Mesenteric fat pad (tissue), 1 donor: ENCODE measurements at regions not wholly inside any gene's neighbourhood (a gene's known extent, or its start where the extent isn't known, plus 50 kb on each side); places are given as distances from the start of the nearest gene placed in this dataset.
"Not testable (repeated sequence)": the region's sequence is repeated elsewhere in the genome, so short reads cannot be mapped to it uniquely, and the experiment has no call there.

Source experiments
- DNase-seq: peaks from one replicate; pipeline ENCODE4 v3.0.0-alpha.2; 2020; ENCODE audit warnings: low spot score
- donor health status: DM: yes; HTN: yes; CAD: no.

DNA sequence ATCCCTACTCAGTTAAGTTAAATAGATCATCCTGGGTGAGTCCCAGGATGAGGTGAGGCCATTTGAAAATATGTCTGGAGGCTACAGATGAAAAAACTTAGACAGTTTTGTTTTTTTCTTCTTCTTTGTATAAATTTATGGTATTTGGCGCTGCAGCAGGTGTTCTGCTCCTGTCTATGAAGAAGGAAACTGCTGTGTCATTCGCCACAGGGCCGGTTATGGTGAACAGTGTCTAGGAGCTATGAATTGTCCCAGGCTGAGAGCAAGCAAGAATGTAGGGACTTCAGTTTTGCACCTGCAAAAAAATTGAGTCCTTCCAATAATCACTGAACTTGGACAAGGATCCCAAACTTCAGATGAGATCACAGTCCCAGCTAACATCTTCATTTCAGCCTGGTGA lies 674.3 kb upstream of the RGS18 start:
- no peak for DNase-seq

DNA sequence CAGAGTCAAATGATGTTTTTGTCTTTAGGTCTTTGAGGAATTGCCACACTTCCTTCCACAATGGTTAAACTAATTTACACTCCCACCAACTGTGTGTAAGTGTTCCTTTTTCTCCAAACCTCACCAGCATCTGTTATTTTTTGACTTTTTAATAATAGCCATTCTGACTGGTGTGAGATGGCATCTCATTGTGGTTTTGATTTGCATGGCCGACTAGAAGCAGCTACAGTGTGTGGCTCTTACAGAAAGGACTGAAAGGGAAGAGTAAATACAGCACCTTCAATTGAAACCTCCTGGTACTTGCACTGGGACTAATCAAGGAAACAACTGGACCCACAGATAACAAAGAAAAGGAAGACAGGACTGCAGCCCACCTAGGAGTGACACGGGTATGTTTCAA lies 668.0 kb upstream of the RGS18 start:
- no peak for DNase-seq

DNA sequence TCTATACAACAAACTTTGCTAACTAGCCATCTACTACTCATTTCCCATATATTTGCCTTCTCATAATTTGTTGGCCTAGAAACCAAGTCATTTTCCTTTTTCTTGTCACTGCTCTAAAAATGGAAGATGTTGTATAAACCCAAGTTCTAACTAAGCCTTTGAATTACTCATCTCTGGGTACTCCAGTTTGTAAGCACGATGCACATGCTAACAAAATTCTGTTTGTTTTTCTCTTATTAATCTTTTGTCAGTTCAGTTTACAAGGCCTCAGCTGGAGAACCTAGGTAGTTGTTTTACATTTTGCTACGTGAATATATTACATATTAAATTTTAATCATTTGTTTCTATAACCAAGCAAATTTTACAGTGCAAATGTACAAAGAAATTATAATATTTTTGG lies 663.2 kb upstream of the RGS18 start:
- no peak for DNase-seq

DNA sequence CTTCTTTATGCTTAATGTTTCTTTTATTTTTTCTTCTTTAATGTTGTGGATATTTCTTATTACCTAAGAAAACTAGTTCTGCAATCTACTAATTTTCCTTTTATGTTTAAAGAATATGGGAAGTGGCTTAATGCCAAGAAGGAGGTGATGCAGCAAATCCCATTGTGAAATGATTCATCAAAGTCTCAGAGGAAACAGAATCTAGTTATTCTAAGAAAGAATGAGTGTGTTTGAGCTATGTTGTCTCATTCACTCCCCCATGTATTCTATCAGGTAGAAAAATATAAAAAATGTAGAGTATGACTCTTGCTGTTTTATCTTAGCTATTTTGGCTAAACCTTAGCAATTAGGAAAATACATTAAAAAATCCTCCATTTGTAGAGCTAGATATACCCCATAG lies 659.9 kb upstream of the RGS18 start:
- no peak for DNase-seq

DNA sequence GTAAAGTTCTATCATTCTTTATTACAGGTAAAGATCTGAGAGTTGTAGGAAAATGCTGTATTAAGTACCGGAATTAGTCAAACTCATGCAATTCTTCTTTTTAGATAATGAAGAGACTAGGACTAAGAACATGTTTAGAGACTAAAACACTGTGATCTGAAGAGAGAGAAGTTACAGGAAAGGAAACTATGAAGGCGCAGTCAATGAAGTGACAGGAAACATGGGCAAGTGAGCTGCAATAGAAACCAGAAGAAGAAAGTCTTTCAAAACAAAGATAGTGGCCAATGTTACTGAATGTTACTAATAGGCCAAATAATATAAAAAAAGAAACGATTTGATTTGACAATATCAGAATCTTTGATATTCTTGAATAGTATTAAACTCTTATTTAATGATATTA lies 659.4 kb upstream of the RGS18 start:
- no peak for DNase-seq

DNA sequence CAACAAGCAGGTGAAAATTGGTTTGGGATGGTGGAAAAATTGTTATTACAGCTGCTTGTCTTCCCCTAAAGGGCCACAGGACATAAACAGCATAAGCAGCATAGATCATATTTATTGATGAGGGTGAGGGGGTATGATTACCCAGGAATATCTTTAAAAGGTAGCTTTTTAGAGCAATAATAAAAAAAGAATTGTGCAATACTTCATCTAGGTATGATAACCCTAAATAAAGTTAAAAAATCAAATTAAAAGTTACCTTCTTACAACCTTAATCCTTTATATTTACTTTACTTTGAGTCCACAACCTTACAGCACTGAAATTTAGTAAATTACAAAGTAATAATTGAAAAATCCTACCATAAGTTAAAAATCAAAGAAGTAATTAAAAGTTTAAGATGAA lies 653.3 kb upstream of the RGS18 start:
- DNase-seq: no peak

DNA sequence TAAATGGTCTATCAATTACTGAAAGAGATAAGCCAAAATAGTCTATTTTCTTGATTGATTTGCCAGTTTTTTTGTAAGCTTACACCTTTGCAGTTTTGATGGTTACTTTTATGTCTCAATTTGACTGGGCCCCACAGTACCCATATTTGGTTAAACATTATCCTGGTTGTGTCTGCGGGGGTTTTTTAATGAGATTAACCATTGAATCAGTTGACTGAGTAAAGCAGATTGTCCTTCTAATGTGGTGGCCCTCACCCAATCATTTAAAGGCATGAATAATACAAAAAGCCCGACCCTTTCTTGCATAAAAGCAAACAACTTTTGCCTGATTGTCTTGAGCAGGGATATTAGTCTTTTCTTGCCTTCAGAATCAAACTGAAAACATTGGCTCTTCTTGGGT lies 650.0 kb upstream of the RGS18 start:
- DNase-seq: no peak

DNA sequence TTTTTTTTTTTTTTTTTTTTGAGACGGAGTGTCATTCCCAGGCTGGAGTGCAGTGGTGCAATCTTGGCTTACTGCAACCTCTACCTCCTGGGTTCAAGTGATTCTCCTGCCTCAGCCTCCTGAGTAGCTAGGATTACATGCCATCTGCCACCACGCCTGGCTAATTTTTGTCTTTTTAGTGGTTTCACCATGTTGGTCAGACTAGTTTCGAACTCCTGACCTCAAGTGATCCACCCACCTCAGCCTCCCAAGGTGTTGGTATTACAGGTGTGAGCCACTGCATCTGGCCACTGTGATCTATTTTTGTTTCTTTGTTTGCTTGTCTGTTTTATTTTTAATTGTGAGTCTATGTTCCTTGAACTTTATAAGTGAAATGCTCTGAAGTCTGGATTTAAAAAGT lies 646.8 kb upstream of the RGS18 start:
- not testable (repeated sequence) for DNase-seq

DNA sequence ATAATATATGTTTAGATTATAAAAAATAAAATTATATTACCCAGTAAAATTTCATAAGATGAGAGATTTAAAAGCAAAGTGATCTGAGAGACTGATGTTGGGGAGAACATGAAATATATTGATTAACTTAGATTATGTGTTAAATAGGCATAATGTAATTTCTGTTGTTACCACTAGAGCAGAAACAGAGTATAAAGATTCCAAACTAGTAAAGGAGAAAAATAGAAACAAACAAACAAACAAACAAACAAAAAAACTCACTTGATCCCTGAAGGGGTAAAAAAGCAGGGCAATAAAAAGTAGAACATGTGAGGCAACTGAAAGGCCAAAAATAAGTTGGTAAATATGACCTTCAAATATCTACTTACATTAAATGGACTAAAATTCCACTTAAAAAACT lies 640.4 kb upstream of the RGS18 start:
- no peak for DNase-seq

DNA sequence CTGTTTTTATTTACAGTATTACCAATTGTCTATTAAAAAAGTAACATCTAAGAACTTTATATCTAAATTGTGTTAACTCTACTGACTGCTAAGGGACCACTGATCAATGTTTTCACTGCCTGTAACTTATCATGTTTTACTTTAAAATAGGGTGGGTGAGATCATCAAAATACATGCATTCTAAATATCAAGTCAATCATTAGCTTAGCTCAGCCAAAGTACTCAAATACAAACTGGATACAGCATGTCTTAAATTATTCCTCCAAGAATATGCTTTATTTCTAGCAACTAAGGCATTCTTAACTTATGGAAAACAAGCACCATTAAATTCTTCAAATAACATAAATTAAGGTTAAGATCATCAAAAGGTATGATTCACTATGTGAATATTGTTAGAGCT lies 638.7 kb upstream of the RGS18 start:
- DNase-seq: no peak

DNA sequence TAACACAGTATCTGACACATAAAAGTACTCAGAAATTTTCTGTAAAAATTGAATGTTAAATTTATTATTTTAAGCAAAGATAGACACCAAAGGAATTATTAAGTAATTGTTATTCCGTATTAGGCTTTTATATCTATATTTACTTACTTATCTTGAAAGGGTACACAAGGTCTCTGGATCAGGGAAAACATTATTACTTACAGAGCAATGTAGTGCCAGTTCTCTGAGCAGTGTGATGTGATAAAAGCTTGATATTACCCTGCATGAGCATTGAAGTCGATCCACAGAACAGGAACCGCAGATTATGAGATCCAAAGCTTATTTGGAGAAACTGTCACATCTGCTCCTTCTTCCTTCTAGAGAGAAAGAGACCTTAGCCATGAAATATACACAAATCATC lies 637.9 kb upstream of the RGS18 start:
- no peak for DNase-seq

DNA sequence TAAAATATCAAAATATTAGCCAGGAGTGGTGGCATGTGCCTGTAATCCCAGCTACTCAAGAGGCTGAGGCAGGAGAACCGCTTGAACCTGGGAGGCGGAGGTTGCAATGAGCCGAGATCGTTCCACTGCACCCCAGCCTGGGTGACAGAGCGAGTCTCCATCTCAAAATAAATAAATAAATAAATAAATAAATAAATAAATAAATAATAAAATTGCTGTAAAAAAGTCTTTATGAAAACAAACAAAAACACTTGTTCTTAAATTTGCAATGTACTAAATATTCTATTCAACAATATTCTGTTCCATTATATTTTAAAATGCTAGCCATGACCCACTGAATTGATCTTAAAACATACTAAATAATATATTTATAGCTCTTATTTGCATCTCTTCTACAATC lies 632.3 kb upstream of the RGS18 start:
- DNase-seq: not testable (repeated sequence)

DNA sequence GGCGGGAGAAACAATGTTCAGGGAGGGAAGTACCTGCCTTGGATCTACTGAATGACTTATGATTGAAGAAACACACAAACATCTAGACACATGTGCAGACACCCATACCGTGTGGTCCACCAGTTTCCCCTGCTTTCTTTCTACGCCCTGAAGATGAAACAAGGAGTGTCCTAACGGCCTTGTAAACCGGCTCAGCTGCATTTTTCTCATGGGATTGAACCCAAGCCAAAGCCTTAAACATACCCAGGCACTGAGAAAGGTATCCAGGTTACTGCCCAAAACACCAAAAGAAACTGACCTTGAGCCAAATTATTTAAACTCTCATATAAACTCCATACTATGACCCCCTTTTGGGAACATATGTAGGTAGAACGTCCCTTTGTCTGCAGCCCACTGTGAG lies 630.0 kb upstream of the RGS18 start:
- no peak for DNase-seq

DNA sequence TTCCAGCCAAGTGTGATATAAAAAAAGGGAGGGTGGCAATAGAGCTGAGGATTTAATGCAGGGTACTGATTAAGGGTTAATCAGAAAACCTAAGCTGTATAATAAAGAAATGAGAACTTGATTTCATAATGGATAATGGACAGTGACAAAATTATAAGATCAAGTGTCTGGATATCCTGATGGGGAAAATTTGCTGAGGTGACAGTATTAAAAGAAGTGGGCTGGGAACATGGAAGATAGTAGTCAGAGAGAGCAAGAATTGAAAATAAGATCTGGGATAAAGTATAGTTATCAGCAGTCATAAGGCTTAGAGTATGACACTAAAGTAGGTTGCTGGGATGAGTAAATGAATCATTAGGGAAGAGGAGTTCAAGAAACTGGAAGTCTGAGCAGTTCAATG lies 627.3 kb upstream of the RGS18 start:
- no peak for DNase-seq

DNA sequence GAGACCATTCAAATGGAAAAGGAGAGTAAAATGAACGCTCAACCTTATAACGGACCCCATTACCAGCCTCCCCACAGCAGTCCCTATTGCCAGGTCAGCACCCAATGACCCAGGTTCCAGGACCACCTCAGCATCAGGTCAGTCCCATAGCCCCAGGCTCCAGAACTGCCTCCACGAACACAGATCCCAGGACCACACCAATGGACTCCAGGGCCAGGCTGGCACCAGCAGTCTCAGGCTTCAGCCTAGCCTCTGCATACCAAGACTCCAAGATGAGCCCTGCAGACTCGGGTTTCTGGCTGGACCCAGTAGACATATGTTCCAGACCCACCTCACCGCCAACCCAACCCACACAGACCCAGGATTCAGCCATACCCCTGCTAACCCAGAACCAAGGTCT lies 625.0 kb upstream of the RGS18 start:
- no peak for DNase-seq

DNA sequence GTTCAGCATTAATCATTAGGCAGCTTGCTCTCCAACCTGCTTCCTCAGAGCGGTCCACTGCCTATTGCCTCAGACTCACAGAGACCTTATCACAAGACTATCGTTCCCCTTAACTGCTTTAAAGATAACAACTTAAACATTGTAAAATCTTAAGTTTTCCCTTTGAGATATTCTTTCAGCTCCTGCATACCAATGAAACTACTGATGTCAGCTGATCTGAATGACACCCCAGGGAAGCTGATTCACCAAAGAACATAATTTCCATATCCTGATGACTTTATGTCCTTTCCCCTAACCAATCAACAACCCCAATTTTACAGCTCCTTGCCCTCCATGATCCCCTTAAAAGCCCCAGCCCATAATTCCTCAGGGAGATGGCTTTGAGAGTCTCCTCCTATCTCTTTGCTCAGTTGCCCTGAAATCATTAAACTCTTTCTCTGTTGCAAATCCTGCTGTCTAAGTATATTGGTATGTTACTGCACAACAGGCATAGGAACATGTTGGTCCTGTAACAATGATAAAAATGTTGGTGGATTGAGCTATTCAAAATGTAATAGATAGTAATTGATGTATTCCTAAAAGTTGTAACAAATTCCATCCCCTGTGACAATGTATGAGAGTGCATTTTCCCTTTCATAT lies 621.4 kb upstream of the RGS18 start:
- no peak for DNase-seq

DNA sequence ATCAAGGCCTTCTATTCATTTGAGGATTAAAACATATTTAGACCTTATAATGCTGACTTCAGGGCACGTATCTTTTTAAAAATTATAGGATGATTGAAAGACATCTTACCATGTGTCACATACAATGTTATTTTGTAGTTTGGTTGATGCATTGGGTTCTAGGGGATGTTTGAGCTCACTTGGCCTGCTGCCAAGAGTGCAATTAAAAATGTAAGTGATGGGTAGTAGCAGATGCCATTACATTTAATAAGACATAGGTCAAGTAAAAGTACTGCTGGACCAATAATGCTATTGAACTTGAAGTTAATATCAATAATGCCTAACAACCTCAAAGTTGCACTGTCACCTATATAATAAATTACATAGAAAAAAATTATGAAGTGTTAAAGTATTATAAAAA lies 616.5 kb upstream of the RGS18 start:
- no peak for DNase-seq

DNA sequence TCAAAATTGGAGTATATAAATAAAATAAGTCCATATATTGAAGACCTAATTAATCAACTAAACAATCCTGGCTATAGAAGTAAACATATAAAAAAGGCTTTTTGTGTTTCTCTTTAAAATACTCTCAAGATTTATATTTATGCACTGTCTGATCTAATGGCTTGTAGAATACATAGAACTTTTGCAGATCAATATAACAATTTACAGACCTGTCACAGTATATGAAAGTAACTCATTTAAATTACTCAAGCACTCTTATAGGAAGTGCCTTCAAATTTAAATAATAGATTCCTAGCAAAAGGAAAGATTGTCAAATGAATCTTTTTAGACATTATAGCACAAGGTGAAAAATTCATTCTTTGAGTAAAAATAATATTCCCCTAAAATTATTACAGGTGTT lies 615.8 kb upstream of the RGS18 start:
- no peak for DNase-seq

DNA sequence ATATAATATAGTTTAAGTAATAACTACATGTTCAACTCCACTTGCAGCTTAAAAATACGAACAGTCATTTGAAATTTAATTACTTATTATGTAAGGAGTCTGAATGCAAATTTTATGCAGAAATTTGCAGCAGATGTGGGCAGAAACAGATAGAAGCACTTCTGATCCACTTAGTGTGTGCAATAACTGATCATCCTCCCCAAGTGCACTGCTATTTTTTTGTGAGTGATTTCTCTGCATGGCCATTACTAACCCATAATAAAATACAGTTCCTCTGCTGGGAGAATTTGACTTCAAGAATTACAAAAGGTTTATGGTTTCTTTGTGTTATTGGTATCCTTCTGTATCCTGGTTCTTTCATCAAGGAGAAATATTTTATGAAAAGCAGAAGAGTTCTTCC lies 611.5 kb upstream of the RGS18 start:
- no peak for DNase-seq

DNA sequence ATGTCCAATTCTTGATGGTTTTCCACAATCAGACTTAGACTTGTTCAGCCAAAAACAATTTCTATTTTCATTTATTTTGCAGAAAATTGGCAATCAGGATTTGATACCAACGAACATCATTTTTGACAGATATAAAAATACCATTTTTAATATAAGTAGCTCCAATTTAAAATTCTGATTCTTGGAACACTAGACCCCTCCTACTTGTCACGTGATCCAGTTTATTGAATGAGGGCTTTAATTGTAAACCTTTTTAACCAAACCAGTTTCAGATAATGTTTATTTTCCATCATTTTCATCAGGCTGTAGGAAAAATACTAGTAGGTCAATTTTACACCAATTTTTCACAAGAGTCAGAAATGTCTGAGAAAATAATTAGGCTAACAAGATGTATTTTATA lies 607.2 kb upstream of the RGS18 start:
- no peak for DNase-seq

DNA sequence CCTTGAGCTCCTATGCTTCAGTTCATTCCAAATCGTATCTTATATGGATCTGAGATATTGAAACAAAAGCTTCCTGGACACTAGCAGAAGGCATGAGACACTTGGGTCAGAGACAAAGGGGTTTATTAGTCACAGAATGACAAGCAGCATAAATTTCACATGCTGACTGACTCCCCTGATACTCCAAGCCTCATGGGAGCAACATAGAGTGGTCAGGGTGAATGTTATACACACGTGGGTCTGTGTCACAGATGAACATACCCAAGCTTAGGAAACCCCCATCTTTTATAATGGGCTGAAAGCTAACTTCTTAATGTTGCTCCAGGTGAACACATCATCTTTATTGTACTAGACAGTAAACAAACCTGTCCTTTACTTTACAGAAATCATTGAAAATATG lies 599.9 kb upstream of the RGS18 start:
- no peak for DNase-seq

DNA sequence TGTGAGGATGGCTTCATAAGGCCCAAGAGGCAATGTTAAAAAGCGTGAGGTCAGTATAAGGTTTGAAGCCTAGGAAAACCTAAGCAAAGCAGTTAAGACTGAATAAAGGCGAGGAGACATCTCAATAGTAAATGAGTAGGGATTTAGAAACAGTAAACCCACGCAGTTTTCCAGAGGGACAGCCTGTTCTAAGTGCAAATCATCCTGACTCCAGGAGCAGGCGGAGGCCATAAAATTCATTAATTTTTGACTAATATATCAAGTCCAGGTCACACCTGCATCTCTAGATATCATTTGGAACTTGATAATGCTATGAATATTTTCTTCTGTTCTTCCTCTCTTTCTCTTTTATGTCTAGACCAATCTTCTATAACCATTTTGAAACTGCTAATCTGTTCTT lies 597.0 kb upstream of the RGS18 start:
- DNase-seq: no peak

DNA sequence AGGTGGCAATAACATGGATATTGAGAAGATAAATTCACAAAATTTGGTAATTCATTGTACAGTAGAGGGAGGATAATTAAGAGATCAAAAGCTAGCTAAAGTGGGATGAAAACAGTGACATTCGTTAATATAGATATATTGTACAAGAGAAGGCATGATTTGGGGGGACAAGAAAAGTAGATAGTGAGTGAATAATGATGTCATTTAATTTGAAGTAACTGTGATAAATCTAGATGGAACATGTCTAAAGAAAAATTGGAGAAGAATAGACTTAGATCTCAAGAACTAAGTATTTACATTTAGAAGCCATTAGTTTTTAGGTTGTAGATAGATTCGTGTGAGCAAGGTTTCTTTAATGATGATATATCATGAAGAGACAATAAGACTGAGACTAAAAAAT lies 594.0 kb upstream of the RGS18 start:
- no peak for DNase-seq

DNA sequence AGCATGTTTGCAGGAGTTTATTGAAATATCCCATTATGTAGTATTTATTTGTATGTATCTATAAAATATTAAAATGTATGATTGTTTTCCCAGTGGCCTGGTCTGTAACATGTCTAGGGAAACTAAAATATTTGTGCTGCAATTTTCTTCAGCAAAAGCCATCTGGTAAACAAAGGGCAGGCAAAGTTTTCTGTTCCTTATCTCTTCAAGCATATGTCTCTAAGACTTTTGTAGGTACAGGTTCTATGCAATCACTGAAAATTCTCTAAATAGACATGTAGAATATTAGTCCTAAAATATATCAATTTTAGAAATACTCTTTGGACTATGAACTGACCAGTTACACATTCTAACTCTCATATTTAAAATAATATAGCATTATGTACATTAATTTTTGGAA lies 585.8 kb upstream of the RGS18 start:
- DNase-seq: no peak
